EL (cell line): ENCODE measurements at regions not wholly inside any gene's neighbourhood (a gene's known extent, or its start where the extent isn't known, plus 50 kb on each side); places are given as distances from the start of the nearest gene placed in this dataset.
"Not testable (repeated sequence)": the region's sequence is repeated elsewhere in the genome, so short reads cannot be mapped to it uniquely, and the experiment has no call there.

Experiments used
- DNase-seq: peaks from one replicate; pipeline ENCODE4 v3.0.0-alpha.2; 2016

DNA sequence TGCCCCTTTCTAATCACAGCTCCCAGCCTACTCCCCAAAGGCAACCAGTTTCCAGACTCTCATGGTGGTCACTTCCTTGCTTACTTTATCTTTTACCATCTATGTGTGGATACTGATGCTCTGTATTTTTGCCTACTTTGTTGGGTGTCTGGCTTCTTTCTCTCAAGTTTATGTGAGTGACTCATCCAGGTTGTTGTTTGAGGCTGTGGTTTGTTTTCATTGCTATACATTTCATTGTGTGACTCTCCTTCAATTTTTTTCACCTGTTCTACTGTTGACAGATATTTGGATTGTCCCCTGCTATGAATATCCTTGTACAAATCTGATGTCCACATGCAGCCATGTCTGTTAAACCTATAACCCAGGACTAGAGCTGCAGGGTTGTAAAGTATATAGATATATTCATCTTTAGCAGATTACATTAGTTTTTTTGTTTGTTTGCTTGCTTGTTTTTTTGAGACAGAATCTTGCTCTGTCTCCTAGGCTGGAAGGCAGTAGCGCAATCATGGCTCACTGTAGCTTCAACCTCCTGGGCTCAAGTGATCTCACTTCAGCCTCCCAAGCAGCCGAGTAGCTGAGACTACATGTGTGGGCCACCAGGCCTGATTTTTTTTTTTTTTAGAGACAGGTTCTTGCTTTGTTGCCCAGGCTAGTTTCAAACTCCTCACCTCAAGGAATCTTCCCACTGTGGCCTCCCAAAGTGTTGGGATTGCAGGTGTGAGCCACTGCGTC lies 72.9 kb upstream of the EEF1E1 start:
- DNase-seq, result no peak

- DNase-seq, result no peak
Observed at GRCh38 chr6:8174571-8174970, 72.2 kb upstream of the EEF1E1 start.

DNA sequence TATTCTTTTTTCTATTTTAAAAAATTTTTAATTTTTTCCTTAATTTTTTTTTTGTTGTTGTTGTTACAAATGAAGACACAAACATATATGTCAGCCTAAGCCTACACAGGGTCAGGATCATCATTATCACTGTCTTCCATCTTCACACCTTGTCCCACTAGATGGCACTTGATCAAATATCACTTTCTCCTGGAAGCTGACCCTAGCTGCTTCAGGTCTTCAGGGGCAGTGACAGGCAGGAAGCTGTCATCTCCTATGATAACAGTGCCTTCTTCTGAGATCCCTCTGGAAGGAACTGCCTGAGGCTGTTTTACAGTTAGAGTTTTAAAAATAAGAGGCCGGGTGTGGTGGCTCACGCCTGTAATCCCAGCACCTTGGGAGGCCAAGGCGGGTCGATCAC lies 70.2 kb upstream of the EEF1E1 start:
- no peak for DNase-seq

GRCh38 chr6:8170754-8171153 lies 68.4 kb upstream of the EEF1E1 start:
- no peak for DNase-seq

GRCh38 chr6:8170245-8170644 lies 67.9 kb upstream of the EEF1E1 start:
- no peak for DNase-seq

- no peak for DNase-seq
Observed at GRCh38 chr6:8166156-8166555, 63.8 kb upstream of the EEF1E1 start.

GRCh38 chr6:8165008-8165407 lies 62.7 kb upstream of the EEF1E1 start:
- DNase-seq, result not testable (repeated sequence)

- DNase-seq, result not testable (repeated sequence)
Observed at GRCh38 chr6:8164281-8164680, 61.9 kb upstream of the EEF1E1 start.

DNA sequence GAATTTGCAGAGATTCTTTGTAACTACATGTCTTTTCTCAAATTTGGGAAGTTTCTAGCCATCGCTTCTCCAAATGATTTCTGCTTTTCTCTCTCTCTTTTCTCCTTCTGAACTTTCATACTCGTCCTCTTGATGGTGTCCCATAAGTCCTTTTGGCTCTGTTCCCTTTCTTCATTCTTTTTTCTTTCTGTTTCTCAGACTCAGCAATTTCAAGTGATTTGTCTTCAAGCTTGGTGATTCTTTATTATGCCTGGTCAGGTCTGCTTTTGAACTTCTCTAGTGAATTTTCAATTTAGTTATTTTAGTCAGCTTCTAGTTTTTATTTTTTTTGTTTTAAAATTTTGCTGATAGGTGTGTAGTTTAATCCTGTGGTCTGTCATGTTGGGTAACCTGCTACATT lies 57.6 kb upstream of the EEF1E1 start:
- no peak for DNase-seq

DNA sequence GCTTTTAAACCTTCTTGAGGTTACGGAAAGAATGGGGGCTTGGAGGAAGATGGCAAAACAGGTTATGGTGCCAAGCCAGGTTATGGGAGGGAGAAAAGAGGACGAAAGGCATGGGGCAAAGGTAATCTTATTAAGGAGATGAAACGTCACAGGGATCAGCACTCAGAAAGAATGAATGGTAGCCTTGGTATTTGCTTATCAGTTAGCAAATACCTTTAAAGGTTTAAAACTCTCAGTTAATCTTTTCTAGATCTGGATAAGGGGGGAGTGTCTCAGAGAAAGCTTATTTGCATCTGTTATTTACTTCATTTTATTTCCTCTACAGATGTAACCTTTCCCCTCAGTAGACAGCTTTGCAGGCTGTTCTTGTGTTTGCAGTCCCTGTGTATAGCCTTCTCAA lies 55.5 kb upstream of the EEF1E1 start:
- DNase-seq, result no peak

DNA sequence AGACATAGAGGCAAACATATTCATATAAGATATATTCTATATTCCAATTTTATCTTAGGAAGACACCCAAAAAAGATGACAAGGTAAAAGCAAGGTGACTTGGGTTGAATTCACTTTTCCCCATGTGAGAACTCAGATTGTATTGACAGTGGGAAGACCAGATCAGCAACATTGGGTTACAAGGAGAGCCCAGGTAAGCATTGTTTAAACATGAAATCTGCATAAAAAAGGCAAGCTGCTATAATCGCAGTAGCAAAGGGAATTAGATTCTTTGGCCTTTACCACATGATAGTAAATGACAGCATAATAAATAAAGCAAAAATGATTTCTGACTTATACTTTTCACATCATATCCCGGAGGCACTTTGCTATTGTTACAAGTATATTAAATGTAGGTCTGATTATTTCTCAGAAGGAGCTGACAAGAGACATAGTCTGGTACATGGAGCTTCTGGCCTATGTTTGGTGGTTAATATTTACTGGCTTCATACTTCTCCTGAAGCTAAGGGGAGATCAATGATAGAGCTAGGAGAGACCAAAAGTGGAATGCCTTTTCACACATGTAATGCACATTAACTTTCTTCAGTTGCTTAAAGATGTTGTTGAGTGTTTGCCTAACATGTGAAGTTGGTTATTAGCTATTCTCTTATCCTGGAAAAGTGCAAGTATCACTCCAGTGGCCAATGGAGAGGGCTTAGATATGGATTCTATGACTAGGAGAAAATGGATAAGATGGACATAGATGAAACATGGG lies 53.1 kb upstream of the EEF1E1 start:
- no peak for DNase-seq
